GM12873 (cell line): ENCODE measurements at regions not wholly inside any gene's neighbourhood (a gene's known extent, or its start where the extent isn't known, plus 50 kb on each side); places are given as distances from the start of the nearest gene placed in this dataset.

Source experiments
- CTCF ChIP-seq: IDR thresholded peaks from 2 replicates; pipeline ENCODE4 v1.5.1; 2012; ENCODE audit warnings: low read depth, mild to moderate bottlenecking, moderate library complexity, low read length, control low read depth; ENCODE audit not compliant: insufficient read depth; ENCODE audit errors: missing control alignments

- TF ChIP-seq CTCF, result no peak
Observed at GRCh38 chr2:107687073-107687472, 139.6 kb upstream of the RGPD4 start.

- TF ChIP-seq CTCF, result no peak
Observed at GRCh38 chr2:107688135-107688534, 138.6 kb upstream of the RGPD4 start.

- TF ChIP-seq CTCF, result no peak
Observed at GRCh38 chr2:107693604-107694003, 133.1 kb upstream of the RGPD4 start.

GRCh38 chr2:107694667-107695066, 132.0 kb upstream of the RGPD4 start:
- TF ChIP-seq CTCF, result no peak

GRCh38 chr2:107697385-107697784, 129.3 kb upstream of the RGPD4 start:
- no peak for TF ChIP-seq CTCF

- no peak for TF ChIP-seq CTCF
Observed at GRCh38 chr2:107698861-107699260, 127.8 kb upstream of the RGPD4 start.

GRCh38 chr2:107700073-107700472, 126.6 kb upstream of the RGPD4 start:
- no peak for TF ChIP-seq CTCF
